DND-41 (cell line): ENCODE measurements at regions not wholly inside any gene's neighbourhood (a gene's known extent, or its start where the extent isn't known, plus 50 kb on each side); places are given as distances from the start of the nearest gene placed in this dataset.

Experiments used
- ATAC-seq: fragments of 200-7000 bp; cut with Tn5 transposase; 3 replicates; pipeline ENCODE4 v1.9.1; 2021; ENCODE audit warnings: low read depth; ENCODE audit not compliant: insufficient read depth
- DNase-seq: peaks from one replicate; pipeline ENCODE4 v3.0.0-alpha.2; 2020
- H2AFZ ChIP-seq: 2 replicates; pipeline ENCODE4 v1.6.0; 2012; ENCODE audit warnings: low read depth, low read length
- H3K27ac ChIP-seq: 2 replicates; pipeline ENCODE4 v1.5.1; 2012; ENCODE audit warnings: low read length, inconsistent platforms
- H3K27me3 ChIP-seq: fragments of 200-600 bp; sonication (generic); 2 replicates; pipeline ENCODE4 v1.6.0; 2012; ENCODE audit warnings: low read length, mild to moderate bottlenecking, inconsistent platforms; ENCODE audit not compliant: insufficient read depth, poor library complexity
- H3K36me3 ChIP-seq: 2 replicates; pipeline ENCODE4 v1.5.1; 2012; ENCODE audit warnings: low read length, inconsistent platforms; ENCODE audit not compliant: insufficient read depth
- H3K4me1 ChIP-seq: 2 replicates; pipeline ENCODE4 v1.5.1; 2012; ENCODE audit warnings: mild to moderate bottlenecking, low read length; ENCODE audit not compliant: insufficient read depth
- H3K4me2 ChIP-seq: 2 replicates; pipeline ENCODE4 v1.6.0; 2012; ENCODE audit warnings: mild to moderate bottlenecking, moderate library complexity, low read length, inconsistent platforms; ENCODE audit not compliant: insufficient read depth
- H3K4me3 ChIP-seq, 2 experiments: fragments of 200-600 bp in 1 of 2; shearing (Covaris generic) in 1 of 2; 2 replicates each; pipeline ENCODE4 v1.5.1; 2012 to 2016; ENCODE audit warnings: inconsistent platforms in 2 of 2, low read length in 2 of 2, mild to moderate bottlenecking in 2 of 2, low read depth in 1 of 2, moderate library complexity in 1 of 2
- H3K79me2 ChIP-seq: 2 replicates; pipeline ENCODE4 v1.6.0; 2012; ENCODE audit warnings: low read length, inconsistent platforms; ENCODE audit not compliant: insufficient read depth
- H3K9ac ChIP-seq: 2 replicates; pipeline ENCODE4 v1.6.0; 2012; ENCODE audit warnings: low read depth, mild to moderate bottlenecking, inconsistent platforms, low read length, moderate library complexity
- H3K9me3 ChIP-seq: 2 replicates; pipeline ENCODE4 v1.5.1; 2012; ENCODE audit warnings: low read length, moderate library complexity, mild to moderate bottlenecking, inconsistent platforms; ENCODE audit not compliant: insufficient read depth, severe bottlenecking
- H4K20me1 ChIP-seq: 2 replicates; pipeline ENCODE4 v1.6.0; 2012; ENCODE audit warnings: low read length; ENCODE audit not compliant: insufficient read depth
- CTCF ChIP-seq: IDR thresholded peaks from 2 replicates; pipeline ENCODE4 v1.5.1; 2012; ENCODE audit warnings: borderline replicate concordance, low read length, moderate library complexity, mild to moderate bottlenecking; ENCODE audit not compliant: poor library complexity, severe bottlenecking; ENCODE audit errors: extremely low read depth
- EZH2 ChIP-seq: IDR thresholded peaks from 3 replicates; pipeline ENCODE4 v1.6.1; 2012; ENCODE audit warnings: borderline replicate concordance, low read depth, mild to moderate bottlenecking, moderate library complexity, low read length, inconsistent platforms; ENCODE audit not compliant: severe bottlenecking

GRCh38 chr1:98003442-98003841 lies 82.6 kb upstream of the DPYD start:
- TF ChIP-seq EZH2: no peak
- TF ChIP-seq CTCF: no peak

GRCh38 chr1:98002288-98002687 lies 81.5 kb upstream of the DPYD start:
- Histone ChIP-seq H3K9me3 (no peaks in the 10 kb centered on the region), H3K79me2 (no peaks in the 10 kb centered on the region), H3K4me2 (no peak overlapping the region), H3K4me1 (no peaks in the 10 kb centered on the region), H3K9ac (no peak overlapping the region), H2AFZ (no peak overlapping the region), H4K20me1 (no peaks in the 10 kb centered on the region), H3K27me3 (no peaks in the 10 kb centered on the region), H3K36me3 (no peaks in the 10 kb centered on the region), H3K4me3 (no peak overlapping the region), H3K27ac (no peak overlapping the region)
- TF ChIP-seq EZH2: no peak
- TF ChIP-seq CTCF: no peak
- no peak for ATAC-seq
- no peak for DNase-seq

More at GRCh38 chr1:98003442-98003841, 82.6 kb upstream of the DPYD start:
- Histone ChIP-seq H2AFZ (no peak overlapping the region), H3K36me3 (no peaks in the 10 kb centered on the region), H3K27ac (no peak overlapping the region), H3K27me3 (no peaks in the 10 kb centered on the region), H3K4me2 (no peak overlapping the region), H3K9ac (no peak overlapping the region), H4K20me1 (no peaks in the 10 kb centered on the region), H3K79me2 (no peaks in the 10 kb centered on the region), H3K4me3 (no peak overlapping the region), H3K4me1 (peaks cover 4% of the 10 kb centered on the region), H3K9me3 (no peaks in the 10 kb centered on the region)
- ATAC-seq (no peak), DNase-seq (no peak)

GRCh38 chr1:98001764-98002163 lies 80.9 kb upstream of the DPYD start:
- no peaks in the 10 kb centered on the region for H4K20me1 ChIP-seq
- no peaks in the 10 kb centered on the region for H3K36me3 ChIP-seq
- ATAC-seq (no peak), DNase-seq (no peak)
- no peaks in the 10 kb centered on the region for H3K4me1 ChIP-seq
- no peak overlapping the region for H3K4me2 ChIP-seq
- H3K9ac ChIP-seq: no peak overlapping the region
- TF ChIP-seq EZH2 (no peak), CTCF (peak; percentile 34)
- no peaks in the 10 kb centered on the region for H3K79me2 ChIP-seq
- H3K27ac ChIP-seq: no peak overlapping the region
- H3K4me3 ChIP-seq: no peak overlapping the region
- no peaks in the 10 kb centered on the region for H3K9me3 ChIP-seq
- H2AFZ ChIP-seq: no peak overlapping the region
- no peaks in the 10 kb centered on the region for H3K27me3 ChIP-seq

GRCh38 chr1:97999320-97999719 lies 78.5 kb upstream of the DPYD start:
- H3K4me2 ChIP-seq: no peak overlapping the region
- ATAC-seq (no peak), DNase-seq (no peak)

More at GRCh38 chr1:97999320-97999719, 78.5 kb upstream of the DPYD start:
- Histone ChIP-seq H3K36me3 (no peaks in the 10 kb centered on the region), H3K79me2 (no peaks in the 10 kb centered on the region), H3K27me3 (no peaks in the 10 kb centered on the region), H3K27ac (no peak overlapping the region), H3K4me3 (no peak overlapping the region), H4K20me1 (no peaks in the 10 kb centered on the region), H2AFZ (no peak overlapping the region), H3K4me1 (no peaks in the 10 kb centered on the region), H3K9me3 (no peaks in the 10 kb centered on the region), H3K9ac (no peak overlapping the region)
- TF ChIP-seq EZH2 (no peak), CTCF (no peak)
